NCI-H128 (cell line): ENCODE measurements at regions not wholly inside any gene's neighbourhood (a gene's known extent, or its start where the extent isn't known, plus 50 kb on each side); places are given as distances from the start of the nearest gene placed in this dataset.

Source experiments
- DNase-seq: peaks from one replicate; lab custom pipeline; 2025; ENCODE audit not compliant: unreplicated experiment; lab: John Stamatoyannopoulos, UW

DNA sequence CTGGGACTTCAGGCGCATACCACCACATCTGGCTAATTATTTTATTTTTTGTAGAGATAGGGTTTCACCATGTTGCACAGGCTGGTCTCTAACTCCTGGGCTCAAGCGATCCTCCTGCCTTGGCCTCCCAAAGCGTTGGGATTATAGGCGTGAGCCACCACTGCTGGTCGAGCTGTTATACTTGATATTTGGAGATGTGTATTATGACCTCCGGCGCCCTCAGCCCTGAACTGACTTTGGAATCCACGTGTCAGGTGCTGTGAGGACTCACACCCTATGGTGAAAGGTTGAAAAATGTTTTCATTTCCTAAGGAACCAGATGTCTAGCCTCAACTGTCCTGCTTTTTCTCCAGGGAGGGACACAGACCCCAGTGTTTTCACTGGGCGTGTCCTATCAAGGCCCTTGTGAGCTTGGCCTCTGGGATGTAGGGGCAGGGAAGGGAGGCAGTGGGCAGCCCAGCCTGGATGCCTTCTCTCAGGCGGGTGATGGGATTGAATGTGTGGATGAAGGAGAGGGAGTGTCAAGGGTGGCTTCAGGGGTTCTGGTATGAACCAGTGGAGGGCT is 56.4 kb upstream of the HAAO start:
- no peak for DNase-seq

DNA sequence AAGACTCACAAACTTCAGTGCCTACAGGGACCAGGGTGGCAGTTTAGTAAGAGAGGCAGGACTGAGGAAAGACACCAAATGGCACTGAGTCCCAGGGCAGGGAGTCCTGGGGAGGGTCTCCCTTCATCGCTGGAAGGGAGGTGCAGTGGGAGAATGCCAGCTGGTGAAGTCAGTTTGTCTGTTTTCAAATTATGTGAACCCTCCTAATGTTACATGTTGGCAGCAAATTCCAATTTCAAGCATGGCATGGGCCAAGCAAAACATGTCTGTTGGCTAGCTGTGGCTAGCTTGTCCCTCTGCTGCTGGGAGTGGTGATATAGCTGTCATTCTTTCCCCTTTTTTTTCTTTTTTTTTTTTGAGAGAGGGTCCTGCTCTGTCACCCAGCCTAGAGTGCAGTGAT is 55.9 kb upstream of the HAAO start:
- no peak for DNase-seq

DNA sequence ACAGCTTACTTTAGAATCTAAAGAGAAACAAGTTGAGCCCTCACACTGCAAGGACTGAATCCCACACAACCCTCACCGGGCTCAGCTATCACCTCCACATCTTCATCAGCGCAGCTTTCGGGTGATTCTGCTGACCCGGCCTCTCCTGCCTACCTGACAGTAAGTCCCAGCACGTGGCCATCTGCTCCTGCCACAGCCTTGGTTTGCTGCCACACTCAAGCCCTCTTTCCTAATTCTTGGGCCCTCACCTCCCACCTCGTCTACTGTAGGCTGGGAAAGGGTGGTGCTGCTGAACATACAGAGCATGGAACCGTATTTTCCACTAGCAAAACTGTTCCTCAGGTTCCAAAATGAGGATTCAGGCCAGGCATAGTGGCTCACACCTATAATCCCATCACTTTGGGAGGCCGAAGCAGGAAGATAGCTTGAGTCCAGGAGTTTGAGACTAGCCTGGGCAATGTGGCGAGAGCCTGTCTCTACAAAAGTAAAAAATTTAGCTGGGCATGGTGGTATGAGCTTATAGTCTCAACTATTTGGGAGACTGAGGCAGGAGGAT is 55.3 kb upstream of the HAAO start:
- DNase-seq, result no peak

DNA sequence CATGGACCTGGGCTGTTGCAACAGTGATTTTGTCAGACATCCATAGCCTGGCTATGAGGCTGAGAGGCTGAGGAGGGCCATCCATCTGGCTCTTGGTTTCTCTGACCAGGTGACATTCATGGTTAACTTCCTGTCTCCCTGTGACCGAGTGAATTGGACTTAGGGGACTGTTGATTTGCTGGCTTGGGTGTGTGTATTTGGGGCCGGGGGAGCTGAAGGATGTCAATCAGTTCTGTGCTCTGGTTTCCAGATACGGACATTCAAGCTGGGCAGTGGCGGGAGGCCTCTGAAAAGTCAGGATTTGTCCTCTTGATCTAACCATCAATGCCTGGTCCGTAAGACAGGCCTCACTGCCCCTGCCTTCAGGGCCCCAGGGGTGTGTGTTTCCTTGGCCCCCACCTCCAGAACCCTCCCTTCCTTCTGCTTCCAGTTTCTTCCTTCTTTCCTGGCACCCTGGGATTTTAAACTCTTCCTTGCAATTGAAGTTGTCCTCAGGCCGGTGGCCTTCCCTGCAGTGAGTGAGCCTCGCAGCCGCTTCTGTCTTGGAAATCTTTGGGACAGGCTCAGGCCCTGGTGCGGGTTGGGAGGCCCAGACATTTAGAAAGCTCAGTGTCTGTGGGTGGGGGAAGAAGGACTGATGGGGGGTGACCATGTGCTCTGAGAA is 54.7 kb upstream of the HAAO start:
- DNase-seq, result no peak

DNA sequence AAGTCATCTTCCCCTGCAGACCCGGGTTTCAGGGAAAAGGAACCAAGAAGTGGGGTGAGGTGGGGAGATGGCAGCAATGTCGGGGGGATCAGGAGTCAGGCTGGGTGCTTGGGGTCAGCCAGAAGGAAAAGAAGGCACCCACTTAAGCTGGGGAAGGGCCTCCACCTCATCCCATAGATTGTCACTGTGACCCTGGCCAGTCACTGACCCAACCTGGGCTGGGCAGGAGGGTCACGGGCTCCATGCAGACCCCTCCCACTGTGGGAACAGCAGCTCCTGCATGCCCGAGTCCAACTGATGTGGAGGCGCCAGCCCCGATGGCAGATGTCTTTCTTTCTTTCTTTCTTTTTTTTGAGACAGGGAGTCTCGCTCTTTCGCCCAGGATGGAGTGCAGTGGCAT is 53.6 kb upstream of the HAAO start:
- no peak for DNase-seq

DNA sequence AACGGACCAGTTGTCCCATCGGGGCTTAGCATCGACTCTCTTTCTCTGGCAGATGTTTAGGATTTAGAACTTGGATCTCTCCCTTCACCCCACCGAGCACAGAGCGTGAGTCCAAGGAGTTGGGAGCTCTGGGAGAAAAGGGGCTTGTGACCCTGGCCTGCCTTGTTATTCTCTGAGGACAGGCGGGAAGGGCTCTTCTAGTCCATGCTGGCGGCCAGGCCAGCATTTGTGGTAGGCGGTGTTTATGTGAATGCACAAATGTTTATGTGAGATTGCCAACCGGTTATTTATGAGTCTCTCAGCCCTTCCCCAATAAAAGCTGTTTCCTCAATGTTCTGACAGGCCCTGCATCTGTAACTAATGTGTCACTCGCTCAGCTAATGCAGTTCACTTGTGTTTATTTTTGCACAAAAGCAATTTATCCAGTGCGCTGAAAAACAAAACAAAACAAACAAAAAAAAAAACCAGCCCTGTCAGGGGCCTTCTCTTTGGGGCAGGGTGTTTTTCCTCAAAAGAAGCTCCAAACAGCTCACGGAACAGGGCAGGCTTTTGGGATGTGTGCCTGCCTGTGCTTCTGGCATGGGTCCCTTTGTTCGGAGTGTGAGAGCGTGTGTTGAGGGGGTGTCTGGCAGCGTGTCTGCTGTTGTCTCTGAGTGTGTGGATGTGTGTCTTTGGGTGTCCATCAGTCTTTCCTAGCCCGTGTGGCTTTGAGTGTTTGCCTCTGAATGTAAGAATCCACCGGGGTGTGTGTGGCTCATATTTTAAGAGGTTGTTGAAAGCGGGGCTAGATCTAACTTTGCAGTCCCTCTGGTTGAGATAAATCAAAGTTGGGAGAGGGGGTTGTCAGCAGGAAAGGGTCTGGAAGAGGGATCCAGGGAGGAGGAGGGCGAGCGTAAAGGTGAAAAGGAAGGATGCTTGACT is 52.8 kb upstream of the HAAO start:
- DNase-seq, result no peak

DNA sequence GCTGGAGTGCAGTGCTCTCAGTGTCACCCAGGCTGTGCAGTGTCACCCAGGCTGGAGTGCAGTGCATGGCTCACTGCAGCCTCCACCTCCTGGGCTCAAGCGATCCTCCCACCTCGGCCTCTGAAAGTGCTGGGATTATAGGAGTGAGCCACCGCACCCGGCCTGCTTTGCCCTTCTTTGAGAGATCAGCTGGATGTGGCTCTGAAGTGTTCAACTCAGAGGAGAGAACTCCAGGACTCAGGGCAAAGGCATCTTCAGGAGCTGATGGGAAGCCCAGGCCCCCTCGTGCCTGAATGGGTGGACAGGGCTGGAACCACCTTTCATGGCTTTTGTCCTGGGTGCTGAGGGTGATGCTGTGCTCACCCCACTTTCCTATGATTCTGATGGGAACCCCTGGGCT is 52.0 kb upstream of the HAAO start:
- no peak for DNase-seq

DNA sequence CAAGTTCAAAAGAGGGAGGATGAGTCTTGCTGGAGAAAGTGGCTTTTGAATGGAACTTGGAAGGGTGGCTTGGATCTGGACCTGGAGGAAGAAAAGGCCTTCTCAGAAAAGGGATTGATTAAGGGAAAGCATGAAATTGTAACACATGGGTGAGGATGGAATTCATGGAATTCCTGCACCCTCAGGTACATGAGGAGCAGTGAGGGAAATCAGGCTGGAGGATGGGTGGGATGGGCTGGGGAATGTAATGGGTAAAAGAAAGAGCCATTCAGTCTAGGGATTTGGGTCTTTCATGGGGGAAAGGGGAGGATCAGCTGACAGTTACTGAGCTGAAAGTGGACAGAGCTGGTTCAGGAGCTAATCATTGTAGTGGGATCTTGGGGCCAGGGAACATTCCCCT is 51.2 kb upstream of the HAAO start:
- no peak for DNase-seq

DNA sequence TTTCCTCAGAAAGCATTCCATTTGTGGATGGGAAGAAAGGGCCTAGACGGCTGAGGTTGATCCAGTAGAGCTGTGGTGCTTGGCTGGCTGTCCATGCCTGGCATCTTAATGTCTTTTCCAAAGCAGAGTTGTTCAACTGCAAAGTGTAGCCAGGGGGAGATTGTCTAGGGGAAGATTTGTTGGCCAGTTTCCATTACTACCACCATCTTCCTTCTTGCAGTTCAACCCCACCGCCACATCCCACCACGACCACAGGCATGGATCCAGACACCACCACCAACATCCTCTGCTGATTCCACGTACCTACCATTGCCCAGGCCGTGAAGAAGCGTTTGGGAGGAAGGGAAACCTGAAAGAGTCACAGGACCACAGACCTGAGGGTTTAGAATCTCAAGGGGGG is 50.7 kb upstream of the HAAO start:
- DNase-seq, result no peak

DNA sequence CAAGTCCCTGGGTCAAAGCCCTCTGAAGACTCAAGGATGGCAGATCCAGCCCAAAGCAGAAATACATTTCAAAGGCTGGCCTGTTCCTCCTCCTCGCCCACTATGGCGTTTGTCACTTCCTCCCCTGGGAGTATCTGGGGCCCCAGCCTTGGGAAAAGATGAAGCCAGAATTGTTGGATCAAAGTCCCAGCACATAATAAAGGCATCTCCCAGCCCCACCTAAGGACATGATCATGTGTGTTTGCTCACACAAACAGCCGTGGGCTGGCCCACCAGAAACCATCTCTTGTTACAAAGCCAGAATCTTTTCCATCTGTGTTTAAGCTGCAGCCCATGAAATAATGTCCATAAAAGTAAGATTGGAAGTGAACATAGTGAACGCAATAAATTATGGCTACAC is 50.1 kb upstream of the HAAO start:
- DNase-seq, result no peak
